22Rv1 (cell line): ENCODE measurements at regions not wholly inside any gene's neighbourhood (a gene's known extent, or its start where the extent isn't known, plus 50 kb on each side); places are given as distances from the start of the nearest gene placed in this dataset.
A peak's percentile ranks its signal among the peaks of the same experiment; 100 is the strongest.

ENCODE experiments used
- ZFX ChIP-seq: fragments of 450-650 bp; IDR thresholded peaks from 2 replicates; pipeline ENCODE4 v1.6.1; 2017; ENCODE audit warnings: antibody characterized with exemption, borderline replicate concordance
- TF ChIP-seq, protein P1 (sequence below): fragments of 450-650 bp; IDR thresholded peaks from 2 replicates; pipeline ENCODE4 v1.5.1; 2017; ENCODE audit warnings: mild to moderate bottlenecking

DNA sequence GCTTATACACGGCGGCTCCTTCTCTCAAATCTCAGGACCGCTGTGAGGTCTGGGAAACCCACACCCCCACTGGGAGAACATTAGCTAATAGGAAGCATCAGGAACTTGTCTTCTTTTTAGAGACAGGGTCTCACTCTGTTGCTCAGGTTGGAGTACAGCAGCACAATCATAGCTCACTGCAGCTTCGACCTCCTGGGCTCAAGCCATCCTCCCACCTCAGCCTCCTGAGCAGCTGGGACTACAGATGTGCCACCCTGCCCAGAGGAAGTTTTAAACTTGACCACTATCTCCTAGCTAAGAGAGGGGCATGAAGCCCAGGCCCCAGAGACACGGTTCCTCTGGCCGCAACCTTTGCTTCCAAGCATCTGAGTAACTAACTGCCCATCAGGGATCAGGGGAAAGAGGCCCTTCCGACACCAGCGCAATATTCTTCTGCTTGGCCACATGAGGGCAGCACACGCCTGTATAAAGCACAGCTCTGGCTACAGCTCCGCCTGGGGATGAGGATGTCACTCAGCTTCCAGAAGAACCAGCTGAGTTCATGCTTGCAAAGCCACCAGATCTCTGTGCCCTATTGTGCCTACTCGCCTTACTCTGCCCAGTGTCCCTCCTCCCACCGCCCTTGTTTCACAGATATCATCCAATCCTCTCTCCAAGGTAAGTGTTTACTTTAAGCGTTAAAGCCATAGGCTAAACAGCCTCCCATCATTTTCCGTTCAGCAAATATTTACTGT lies 57.6 kb upstream of the SLC6A11 start:
- TF ChIP-seq, protein P1, sequence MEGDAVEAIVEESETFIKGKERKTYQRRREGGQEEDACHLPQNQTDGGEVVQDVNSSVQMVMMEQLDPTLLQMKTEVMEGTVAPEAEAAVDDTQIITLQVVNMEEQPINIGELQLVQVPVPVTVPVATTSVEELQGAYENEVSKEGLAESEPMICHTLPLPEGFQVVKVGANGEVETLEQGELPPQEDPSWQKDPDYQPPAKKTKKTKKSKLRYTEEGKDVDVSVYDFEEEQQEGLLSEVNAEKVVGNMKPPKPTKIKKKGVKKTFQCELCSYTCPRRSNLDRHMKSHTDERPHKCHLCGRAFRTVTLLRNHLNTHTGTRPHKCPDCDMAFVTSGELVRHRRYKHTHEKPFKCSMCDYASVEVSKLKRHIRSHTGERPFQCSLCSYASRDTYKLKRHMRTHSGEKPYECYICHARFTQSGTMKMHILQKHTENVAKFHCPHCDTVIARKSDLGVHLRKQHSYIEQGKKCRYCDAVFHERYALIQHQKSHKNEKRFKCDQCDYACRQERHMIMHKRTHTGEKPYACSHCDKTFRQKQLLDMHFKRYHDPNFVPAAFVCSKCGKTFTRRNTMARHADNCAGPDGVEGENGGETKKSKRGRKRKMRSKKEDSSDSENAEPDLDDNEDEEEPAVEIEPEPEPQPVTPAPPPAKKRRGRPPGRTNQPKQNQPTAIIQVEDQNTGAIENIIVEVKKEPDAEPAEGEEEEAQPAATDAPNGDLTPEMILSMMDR: peak; percentile 72
- no peak for TF ChIP-seq ZFX
